Vagina (tissue), 2 donors: ENCODE measurements at regions not wholly inside any gene's neighbourhood (a gene's known extent, or its start where the extent isn't known, plus 50 kb on each side); places are given as distances from the start of the nearest gene placed in this dataset.
"Not testable (repeated sequence)": the region's sequence is repeated elsewhere in the genome, so short reads cannot be mapped to it uniquely, and the experiment has no call there.

Experiments used
- DNase-seq, 2 donors: peaks; one replicate each; pipeline ENCODE4 v3.0.0-alpha.2; 2017; ENCODE audit errors: extremely low spot score in 2 of 2
- H3K27ac ChIP-seq: fragments of 200-600 bp; sonication (generic); one replicate; pipeline ENCODE4 v1.5.1; 2019
- H3K27me3 ChIP-seq: fragments of 200-600 bp; sonication (generic); one replicate; pipeline ENCODE4 v1.5.1; 2019
- H3K36me3 ChIP-seq, 2 donors: fragments of 200-600 bp; sonication (generic); one replicate each; pipeline ENCODE4 v1.5.1; 2017 to 2019
- H3K4me1 ChIP-seq: fragments of 200-600 bp; sonication (generic); one replicate; pipeline ENCODE4 v1.5.1; 2019
- H3K4me3 ChIP-seq, 2 donors: fragments of 200-600 bp; sonication (generic); 1 replicate in 1 of 2; 2 replicates in 1 of 2; pipeline ENCODE4 v1.5.1; 2016 to 2019
- H3K9me3 ChIP-seq: fragments of 200-600 bp; sonication (generic); one replicate; pipeline ENCODE4 v1.5.1; 2019
- CTCF ChIP-seq, 3 experiments: fragments of 450-650 bp in 2 of 3; fragments of 200-600 bp in 1 of 3; sonication (generic) in 1 of 3; IDR thresholded peaks; one replicate each; pipeline ENCODE4 v1.5.1; 2017 to 2019; ENCODE audit warnings: antibody characterized with exemption in 3 of 3, mild to moderate bottlenecking in 2 of 3, moderate library complexity in 2 of 3
- POLR2A ChIP-seq, 2 donors: fragments of 450-650 bp; IDR thresholded peaks; one replicate each; pipeline ENCODE4 v1.6.1; 2017; ENCODE audit warnings: antibody characterized with exemption in 2 of 2, mild to moderate bottlenecking in 2 of 2, moderate library complexity in 2 of 2
- POLR2AphosphoS5 ChIP-seq, 2 donors: sonication (generic); formaldehyde crosslinking; IDR thresholded peaks; one replicate each; pipeline ENCODE4 v1.9.0; 2017; ENCODE audit warnings: antibody characterized with exemption in 2 of 2, mild to moderate bottlenecking in 2 of 2, low read depth in 1 of 2; ENCODE audit not compliant: insufficient read depth in 1 of 2
- intact Hi-C: fragments of 100-400 bp; cut with DNase I; formaldehyde crosslinking; loops from one replicate; pipeline ENCODE4 v1.15.1; 2023

GRCh38 chr6:169366258-169366901 lies 112.7 kb upstream of the THBS2 start:
- Histone ChIP-seq H3K36me3 (no peaks in the 10 kb centered on the region), H3K27me3 (no peaks in the 10 kb centered on the region), H3K4me1 (no peaks in the 10 kb centered on the region), H3K9me3 (no peaks in the 10 kb centered on the region), H3K27ac (no peak overlapping the region), H3K4me3 (no peak overlapping the region)
- intact Hi-C loops: no loop called here
- no peak for DNase-seq
- TF ChIP-seq CTCF (IDR thresholded peaks at IDR 0.05) (no peak), POLR2AphosphoS5 (IDR thresholded peaks at IDR 0.05; ENCODE audit: insufficient read depth in 1 of 2, low read depth in 1 of 2) (no peak), POLR2A (IDR thresholded peaks at IDR 0.05) (no peak)

- TF ChIP-seq POLR2AphosphoS5 (IDR thresholded peaks at IDR 0.05; ENCODE audit: insufficient read depth in 1 of 2, low read depth in 1 of 2) (no peak), POLR2A (IDR thresholded peaks at IDR 0.05) (no peak), CTCF (IDR thresholded peaks at IDR 0.05) (no peak)
- H3K36me3 ChIP-seq: no peaks in the 10 kb centered on the region
- no peaks in the 10 kb centered on the region for H3K27me3 ChIP-seq
- H3K4me3 ChIP-seq: no peak overlapping the region
- no peak overlapping the region for H3K27ac ChIP-seq
- peak in 1 of 2 donors; percentile 77 for DNase-seq
- H3K9me3 ChIP-seq: no peaks in the 10 kb centered on the region
- H3K4me1 ChIP-seq: no peaks in the 10 kb centered on the region
- intact Hi-C loops: no loop called here
Measured at GRCh38 chr6:169365567-169366257, 112.1 kb upstream of the THBS2 start.

- Histone ChIP-seq H3K4me1 (no peaks in the 10 kb centered on the region), H3K9me3 (no peaks in the 10 kb centered on the region), H3K4me3 (no peak overlapping the region), H3K27me3 (no peaks in the 10 kb centered on the region), H3K36me3 (no peaks in the 10 kb centered on the region), H3K27ac (peak overlapping the region; percentile 9)
- TF ChIP-seq CTCF (IDR thresholded peaks at IDR 0.05) (no peak), POLR2A (IDR thresholded peaks at IDR 0.05) (no peak), POLR2AphosphoS5 (IDR thresholded peaks at IDR 0.05; ENCODE audit: insufficient read depth in 1 of 2, low read depth in 1 of 2) (no peak)
- intact Hi-C loops: no loop called here
- peak in 1 of 2 donors; percentile 75 for DNase-seq
Measured at GRCh38 chr6:169363590-169363989, 109.9 kb upstream of the THBS2 start.

GRCh38 chr6:169362501-169363121 lies 109.0 kb upstream of the THBS2 start:
- H3K9me3 ChIP-seq: no peaks in the 10 kb centered on the region
- no peaks in the 10 kb centered on the region for H3K4me1 ChIP-seq
- DNase-seq: no peak
- intact Hi-C loops: no loop called here
- no peak overlapping the region for H3K27ac ChIP-seq
- no peak overlapping the region for H3K4me3 ChIP-seq
- H3K36me3 ChIP-seq: no peaks in the 10 kb centered on the region
- H3K27me3 ChIP-seq: no peaks in the 10 kb centered on the region
- no peak for TF ChIP-seq POLR2AphosphoS5 (IDR thresholded peaks at IDR 0.05; ENCODE audit: insufficient read depth in 1 of 2, low read depth in 1 of 2)
- TF ChIP-seq POLR2A (IDR thresholded peaks at IDR 0.05): no peak
- no peak for TF ChIP-seq CTCF (IDR thresholded peaks at IDR 0.05)

- intact Hi-C loops, H3K27ac ChIP-seq, H3K27me3 ChIP-seq, DNase-seq, H3K4me1 ChIP-seq, H3K4me3 ChIP-seq, H3K36me3 ChIP-seq, H3K9me3 ChIP-seq: not testable (repeated sequence)
Measured at GRCh38 chr6:169355001-169355400, 101.4 kb upstream of the THBS2 start.
